ENCODE measurements at regions not wholly inside any gene's neighbourhood (a gene's known extent, or its start where the extent isn't known, plus 50 kb on each side); places are given as distances from the start of the nearest gene placed in this dataset.

DNA sequence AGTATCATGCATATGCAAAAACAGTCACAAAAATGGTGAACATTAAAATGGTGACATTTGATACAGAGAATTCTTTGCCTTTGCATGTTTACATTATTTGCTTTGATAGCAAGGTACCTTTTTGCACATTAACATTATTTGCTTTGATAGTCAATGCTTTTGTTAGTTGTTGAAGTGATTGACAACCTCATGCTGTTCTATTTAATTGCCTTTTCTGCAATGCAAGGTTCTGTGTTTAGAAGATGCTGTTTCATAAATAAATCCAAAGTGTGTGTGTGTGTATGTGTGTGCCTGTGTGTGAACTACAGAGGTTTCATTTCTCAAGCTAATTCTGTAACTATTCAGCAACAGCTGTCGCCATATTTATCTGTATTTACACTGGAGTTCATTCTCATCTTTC lies 668.7 kb downstream of the NR2F1-AS1 start:
- TF ChIP-seq, protein P1, sequence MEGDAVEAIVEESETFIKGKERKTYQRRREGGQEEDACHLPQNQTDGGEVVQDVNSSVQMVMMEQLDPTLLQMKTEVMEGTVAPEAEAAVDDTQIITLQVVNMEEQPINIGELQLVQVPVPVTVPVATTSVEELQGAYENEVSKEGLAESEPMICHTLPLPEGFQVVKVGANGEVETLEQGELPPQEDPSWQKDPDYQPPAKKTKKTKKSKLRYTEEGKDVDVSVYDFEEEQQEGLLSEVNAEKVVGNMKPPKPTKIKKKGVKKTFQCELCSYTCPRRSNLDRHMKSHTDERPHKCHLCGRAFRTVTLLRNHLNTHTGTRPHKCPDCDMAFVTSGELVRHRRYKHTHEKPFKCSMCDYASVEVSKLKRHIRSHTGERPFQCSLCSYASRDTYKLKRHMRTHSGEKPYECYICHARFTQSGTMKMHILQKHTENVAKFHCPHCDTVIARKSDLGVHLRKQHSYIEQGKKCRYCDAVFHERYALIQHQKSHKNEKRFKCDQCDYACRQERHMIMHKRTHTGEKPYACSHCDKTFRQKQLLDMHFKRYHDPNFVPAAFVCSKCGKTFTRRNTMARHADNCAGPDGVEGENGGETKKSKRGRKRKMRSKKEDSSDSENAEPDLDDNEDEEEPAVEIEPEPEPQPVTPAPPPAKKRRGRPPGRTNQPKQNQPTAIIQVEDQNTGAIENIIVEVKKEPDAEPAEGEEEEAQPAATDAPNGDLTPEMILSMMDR (IDR thresholded peaks at IDR 0.05; ENCODE audit: extremely low read depth in 1 of 2, insufficient read depth in 1 of 2, low read depth in 1 of 2, low read length in 2 of 2): no peak
- TF ChIP-seq EZH2 (IDR thresholded peaks at IDR 0.05; ENCODE audit: borderline replicate concordance, low read depth, low read length, severe bottlenecking) (no peak), POLR2A (IDR thresholded peaks at IDR 0.05; ENCODE audit: low read depth, low read length) (no peak), POLR2AphosphoS5 (IDR thresholded peaks at IDR 0.05; ENCODE audit: insufficient read depth, low read depth, low read length) (no peak), JUN (IDR thresholded peaks at IDR 0.05; ENCODE audit: borderline replicate concordance, insufficient read depth, insufficient read length, low read depth) (no peak), MYC (IDR thresholded peaks at IDR 0.05; ENCODE audit: low read depth, low read length) (no peak), FOS (IDR thresholded peaks at IDR 0.05; ENCODE audit: borderline replicate concordance, insufficient read depth, low read length) (no peak), GATA2 (IDR thresholded peaks at IDR 0.05; ENCODE audit: insufficient read depth, insufficient read length, low read depth, low read length) (no peak)
- TF ChIP-seq, protein P2, sequence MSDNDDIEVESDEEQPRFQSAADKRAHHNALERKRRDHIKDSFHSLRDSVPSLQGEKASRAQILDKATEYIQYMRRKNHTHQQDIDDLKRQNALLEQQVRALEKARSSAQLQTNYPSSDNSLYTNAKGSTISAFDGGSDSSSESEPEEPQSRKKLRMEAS (IDR thresholded peaks at IDR 0.05; ENCODE audit: insufficient read depth, insufficient read length): no peak

All from endothelial cell of umbilical vein (primary cell).